OCI-LY3 (cell line): ENCODE measurements at regions not wholly inside any gene's neighbourhood (a gene's known extent, or its start where the extent isn't known, plus 50 kb on each side); places are given as distances from the start of the nearest gene placed in this dataset.
"Not testable (repeated sequence)": the region's sequence is repeated elsewhere in the genome, so short reads cannot be mapped to it uniquely, and the experiment has no call there.

Source experiments
- H2AFZ ChIP-seq: fragments of 200-600, 300-600 bp; shearing (Covaris generic); 2 replicates; pipeline ENCODE4 v1.6.0; 2014; ENCODE audit warnings: antibody characterized with exemption, low read depth, low read length
- H3K27ac ChIP-seq: fragments of 200-600, 300-600 bp; sonication (generic); 2 replicates; pipeline ENCODE4 v1.5.1; 2014; ENCODE audit warnings: mild to moderate bottlenecking, low read length, moderate library complexity, mixed read lengths
- H3K27me3 ChIP-seq: fragments of 200-600, 300-600 bp; sonication (generic); 2 replicates; pipeline ENCODE4 v1.6.1; 2014; ENCODE audit warnings: low read depth, low read length, mixed read lengths
- H3K36me3 ChIP-seq: fragments of 200-600, 300-600 bp; sonication (generic); replicated peaks from 2 replicates; pipeline ENCODE3; 2014; ENCODE audit warnings: low read depth, low read length, mixed read lengths
- H3K4me1 ChIP-seq: fragments of 300-600, 200-600 bp; sonication (generic); 2 replicates; pipeline ENCODE4 v1.6.1; 2014; ENCODE audit warnings: low read length, mixed read lengths
- H3K4me2 ChIP-seq: fragments of 200-600, 300-600 bp; sonication (generic); 2 replicates; pipeline ENCODE4 v1.6.1; 2014; ENCODE audit warnings: low read length, mixed read lengths
- H3K4me3 ChIP-seq: fragments of 300-600, 200-600 bp; sonication (generic); 2 replicates; pipeline ENCODE4 v1.5.1; 2014; ENCODE audit warnings: antibody characterized with exemption, mild to moderate bottlenecking, low read length, moderate library complexity
- H3K79me2 ChIP-seq: fragments of 300-600, 200-600 bp; shearing (Covaris generic); 2 replicates; pipeline ENCODE4 v1.6.1; 2014; ENCODE audit warnings: mild to moderate bottlenecking, low read length, mixed read lengths
- H3K9ac ChIP-seq: fragments of 300-600, 200-600 bp; shearing (Covaris generic); 2 replicates; pipeline ENCODE4 v1.6.0; 2014; ENCODE audit warnings: mild to moderate bottlenecking, low read length, moderate library complexity
- H3K9me3 ChIP-seq: fragments of 200-600, 300-600 bp; shearing (Covaris generic); 2 replicates; pipeline ENCODE4 v1.6.1; 2014; ENCODE audit warnings: low read length, mixed read lengths; ENCODE audit not compliant: insufficient read depth
- H4K20me1 ChIP-seq: fragments of 200-600, 300-600 bp; sonication (generic); 2 replicates; pipeline ENCODE4 v1.6.1; 2016; ENCODE audit warnings: low read length, mixed read lengths; ENCODE audit not compliant: insufficient read depth
- EZH2phosphoT487 ChIP-seq: fragments of 200-600 bp; shearing (Covaris generic); IDR thresholded peaks from 2 replicates; pipeline ENCODE4 v1.6.1; 2018; ENCODE audit warnings: antibody characterized with exemption, mixed run types, low read depth
- TF ChIP-seq, protein P1 (sequence below): fragments of 200-600, 300-600 bp; sonication (generic); IDR thresholded peaks from 2 replicates; pipeline ENCODE4 v1.5.1; 2014; ENCODE audit warnings: antibody characterized with exemption, low read length, low read depth

DNA sequence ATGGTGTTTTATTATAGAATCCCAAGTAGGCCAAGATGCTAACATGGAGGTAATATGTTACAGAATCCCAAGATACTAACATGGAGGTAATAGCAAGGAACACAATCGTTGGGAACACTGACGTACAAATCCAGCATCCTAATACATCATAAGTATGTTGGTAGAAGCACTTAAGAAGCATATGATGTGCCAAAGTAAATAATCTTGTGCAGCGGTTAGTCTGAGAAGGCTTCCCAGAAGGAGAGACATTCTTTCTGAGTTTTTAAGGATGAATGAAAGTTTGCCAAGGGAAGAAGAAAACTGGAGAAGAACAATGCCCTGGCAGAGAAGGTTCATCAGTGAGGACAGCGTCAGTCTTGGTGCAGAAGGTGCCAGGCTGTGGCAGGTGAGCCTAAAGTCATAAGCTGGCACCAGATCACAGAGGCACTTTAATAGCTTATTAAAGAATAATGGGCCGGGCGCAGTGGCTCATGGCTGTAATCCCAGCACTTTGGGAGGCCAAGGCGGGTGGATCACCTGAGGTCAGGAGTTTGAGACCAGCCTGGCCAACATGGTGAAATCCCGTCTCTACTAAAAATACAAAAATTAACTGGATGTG is 294.5 kb upstream of the PIK3R1 start:
- no peak overlapping the region for H3K4me2 ChIP-seq
- no peaks in the 10 kb centered on the region for H3K79me2 ChIP-seq
- TF ChIP-seq, protein P1, sequence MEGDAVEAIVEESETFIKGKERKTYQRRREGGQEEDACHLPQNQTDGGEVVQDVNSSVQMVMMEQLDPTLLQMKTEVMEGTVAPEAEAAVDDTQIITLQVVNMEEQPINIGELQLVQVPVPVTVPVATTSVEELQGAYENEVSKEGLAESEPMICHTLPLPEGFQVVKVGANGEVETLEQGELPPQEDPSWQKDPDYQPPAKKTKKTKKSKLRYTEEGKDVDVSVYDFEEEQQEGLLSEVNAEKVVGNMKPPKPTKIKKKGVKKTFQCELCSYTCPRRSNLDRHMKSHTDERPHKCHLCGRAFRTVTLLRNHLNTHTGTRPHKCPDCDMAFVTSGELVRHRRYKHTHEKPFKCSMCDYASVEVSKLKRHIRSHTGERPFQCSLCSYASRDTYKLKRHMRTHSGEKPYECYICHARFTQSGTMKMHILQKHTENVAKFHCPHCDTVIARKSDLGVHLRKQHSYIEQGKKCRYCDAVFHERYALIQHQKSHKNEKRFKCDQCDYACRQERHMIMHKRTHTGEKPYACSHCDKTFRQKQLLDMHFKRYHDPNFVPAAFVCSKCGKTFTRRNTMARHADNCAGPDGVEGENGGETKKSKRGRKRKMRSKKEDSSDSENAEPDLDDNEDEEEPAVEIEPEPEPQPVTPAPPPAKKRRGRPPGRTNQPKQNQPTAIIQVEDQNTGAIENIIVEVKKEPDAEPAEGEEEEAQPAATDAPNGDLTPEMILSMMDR, result no peak
- TF ChIP-seq EZH2phosphoT487, result no peak
- H3K36me3 ChIP-seq, result no peaks in the 10 kb centered on the region
- H3K27me3 ChIP-seq, result no peaks in the 10 kb centered on the region
- no peaks in the 10 kb centered on the region for H3K9me3 ChIP-seq
- no peaks in the 10 kb centered on the region for H3K4me1 ChIP-seq
- no peak overlapping the region for H3K27ac ChIP-seq
- H3K4me3 ChIP-seq, result no peak overlapping the region
- no peaks in the 10 kb centered on the region for H4K20me1 ChIP-seq
- no peak overlapping the region for H3K9ac ChIP-seq
- no peak overlapping the region for H2AFZ ChIP-seq

DNA sequence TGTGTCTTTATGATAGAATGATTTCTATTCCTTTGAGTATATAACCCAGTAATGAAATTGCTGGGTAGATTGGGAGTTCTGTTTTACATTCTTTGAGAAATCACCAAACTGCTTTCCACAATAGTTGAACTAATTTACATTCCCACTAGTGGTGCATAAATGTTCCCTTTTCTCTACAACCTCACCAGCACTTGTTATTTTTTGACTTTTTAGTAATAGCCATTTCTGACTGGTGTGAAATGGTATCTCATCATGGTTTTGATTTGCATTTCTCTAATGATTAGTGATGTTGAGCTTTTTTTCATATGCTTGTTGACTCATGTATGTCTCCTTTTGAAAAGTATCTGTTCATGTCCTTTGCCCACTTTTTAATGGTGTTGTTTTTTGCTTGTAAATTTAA is 296.0 kb upstream of the PIK3R1 start:
- H3K27me3 ChIP-seq, H3K36me3 ChIP-seq, H3K79me2 ChIP-seq, H3K4me2 ChIP-seq, H3K9ac ChIP-seq, H3K9me3 ChIP-seq, H2AFZ ChIP-seq, H3K27ac ChIP-seq, H4K20me1 ChIP-seq, H3K4me1 ChIP-seq, H3K4me3 ChIP-seq: not testable (repeated sequence)

DNA sequence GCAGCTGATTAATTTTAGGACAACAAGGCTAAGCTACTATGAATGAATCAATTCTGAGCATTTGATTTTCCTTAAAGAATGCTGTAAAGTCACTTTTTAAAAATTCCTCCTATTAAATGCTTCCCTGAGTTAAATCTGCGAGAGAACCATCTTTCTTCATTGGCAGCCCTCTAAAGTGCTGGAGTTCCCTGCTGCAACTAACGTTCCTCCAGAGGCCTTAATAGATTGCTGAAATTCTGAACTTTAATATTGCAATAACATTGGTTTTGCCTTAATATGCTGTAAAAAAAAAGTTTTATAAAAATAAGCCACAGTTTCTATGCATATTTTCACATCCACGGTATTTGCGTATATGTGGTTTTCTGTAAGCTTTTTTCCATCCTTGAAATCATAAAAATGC is 298.0 kb upstream of the PIK3R1 start:
- no peaks in the 10 kb centered on the region for H4K20me1 ChIP-seq
- H3K79me2 ChIP-seq, result no peaks in the 10 kb centered on the region
- H3K36me3 ChIP-seq, result no peaks in the 10 kb centered on the region
- TF ChIP-seq, protein P1, result no peak
- TF ChIP-seq EZH2phosphoT487, result no peak
- H3K4me3 ChIP-seq, result no peak overlapping the region
- H3K27ac ChIP-seq, result no peak overlapping the region
- no peaks in the 10 kb centered on the region for H3K9me3 ChIP-seq
- H3K9ac ChIP-seq, result no peak overlapping the region
- H3K27me3 ChIP-seq, result peaks cover 5% of the 10 kb centered on the region; the same call in 1 of the 2 replicates
- no peak overlapping the region for H3K4me2 ChIP-seq
- H3K4me1 ChIP-seq, result no peaks in the 10 kb centered on the region
- H2AFZ ChIP-seq, result no peak overlapping the region

DNA sequence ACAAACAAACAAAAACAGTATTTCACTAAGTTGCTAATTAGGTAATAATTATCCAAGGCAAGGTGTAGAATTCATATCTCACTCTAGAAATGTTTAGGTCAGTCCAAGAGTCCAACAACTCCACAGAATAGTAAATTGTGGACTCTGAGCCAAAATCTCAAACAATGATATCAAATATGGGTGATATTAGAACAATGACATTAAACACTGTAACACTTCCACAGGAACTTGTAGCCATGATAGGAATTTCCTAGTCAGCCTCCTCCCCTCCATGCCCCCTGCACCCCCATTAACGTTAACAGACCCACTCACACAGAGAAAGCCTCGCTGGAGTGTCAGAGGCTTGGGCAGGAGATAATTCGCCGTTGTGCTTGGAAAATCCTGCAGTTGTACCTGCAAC is 305.0 kb upstream of the PIK3R1 start:
- no peak overlapping the region for H3K9ac ChIP-seq
- H3K27ac ChIP-seq, result no peak overlapping the region
- H2AFZ ChIP-seq, result no peak overlapping the region
- H3K36me3 ChIP-seq, result no peaks in the 10 kb centered on the region
- TF ChIP-seq, protein P1, result no peak
- TF ChIP-seq EZH2phosphoT487, result no peak
- H3K27me3 ChIP-seq, result peaks cover 3% of the 10 kb centered on the region; the same call in 1 of the 2 replicates
- H3K4me3 ChIP-seq, result no peak overlapping the region
- H3K79me2 ChIP-seq, result no peaks in the 10 kb centered on the region
- no peaks in the 10 kb centered on the region for H3K9me3 ChIP-seq
- no peak overlapping the region for H3K4me2 ChIP-seq
- no peaks in the 10 kb centered on the region for H4K20me1 ChIP-seq
- H3K4me1 ChIP-seq, result no peaks in the 10 kb centered on the region
